ENCODE measurements at regions not wholly inside any gene's neighbourhood (a gene's known extent, or its start where the extent isn't known, plus 50 kb on each side); places are given as distances from the start of the nearest gene placed in this dataset.

- in situ Hi-C loops (cut with MboI; ENCODE audit: low sequenced_read_pairs, unreplicated experiment): no loop called here
- no peak for TF ChIP-seq CTCF (IDR thresholded peaks at IDR 0.05; ENCODE audit: borderline replicate concordance, control extremely low read depth, extremely low read depth, insufficient read depth, missing control alignments)
- no peak for DNase-seq (ENCODE audit: low spot score)
Measured at GRCh38 chr10:78284381-78284780, 250.7 kb downstream of the RPS24 start.

- TF ChIP-seq CTCF (IDR thresholded peaks at IDR 0.05; ENCODE audit: borderline replicate concordance, control extremely low read depth, extremely low read depth, insufficient read depth, missing control alignments): no peak
- in situ Hi-C loops (cut with MboI; ENCODE audit: low sequenced_read_pairs, unreplicated experiment): no loop called here
- DNase-seq (ENCODE audit: low spot score): no peak
Measured at GRCh38 chr10:78285226-78285625, 251.6 kb downstream of the RPS24 start.

GRCh38 chr10:78286186-78286585, 252.5 kb downstream of the RPS24 start:
- no peak for TF ChIP-seq CTCF (IDR thresholded peaks at IDR 0.05; ENCODE audit: borderline replicate concordance, control extremely low read depth, extremely low read depth, insufficient read depth, missing control alignments)
- in situ Hi-C loops (cut with MboI; ENCODE audit: low sequenced_read_pairs, unreplicated experiment): no loop called here
- DNase-seq (ENCODE audit: low spot score): no peak

GRCh38 chr10:78286668-78287067, 253.0 kb downstream of the RPS24 start:
- no peak for DNase-seq (ENCODE audit: low spot score)
- in situ Hi-C loops (cut with MboI; ENCODE audit: low sequenced_read_pairs, unreplicated experiment): no loop called here
- TF ChIP-seq CTCF (IDR thresholded peaks at IDR 0.05; ENCODE audit: borderline replicate concordance, control extremely low read depth, extremely low read depth, insufficient read depth, missing control alignments): no peak

- no peak for DNase-seq (ENCODE audit: low spot score)
- in situ Hi-C loops (cut with MboI; ENCODE audit: low sequenced_read_pairs, unreplicated experiment): no loop called here
- no peak for TF ChIP-seq CTCF (IDR thresholded peaks at IDR 0.05; ENCODE audit: borderline replicate concordance, control extremely low read depth, extremely low read depth, insufficient read depth, missing control alignments)
Measured at GRCh38 chr10:78287618-78288017, 254.0 kb downstream of the RPS24 start.

- no peak for DNase-seq (ENCODE audit: low spot score)
Measured at GRCh38 chr10:78288663-78289062, 255.0 kb downstream of the RPS24 start.

More at GRCh38 chr10:78288663-78289062, 255.0 kb downstream of the RPS24 start:
- in situ Hi-C loops (cut with MboI; ENCODE audit: low sequenced_read_pairs, unreplicated experiment): no loop called here
- no peak for TF ChIP-seq CTCF (IDR thresholded peaks at IDR 0.05; ENCODE audit: borderline replicate concordance, control extremely low read depth, extremely low read depth, insufficient read depth, missing control alignments)

Measured in GM13976 (cell line).